Loucy (cell line): ENCODE measurements at regions not wholly inside any gene's neighbourhood (a gene's known extent, or its start where the extent isn't known, plus 50 kb on each side); places are given as distances from the start of the nearest gene placed in this dataset.
A peak's percentile ranks its signal among the peaks of the same experiment; 100 is the strongest.

Experiments used
- H2AFZ ChIP-seq: fragments of 200-600 bp; sonication (generic); 2 replicates; pipeline ENCODE4 v1.6.0; 2016; ENCODE audit warnings: antibody characterized with exemption, mild to moderate bottlenecking, low read length, moderate library complexity
- H3F3A ChIP-seq: fragments of 200-600 bp; 2 replicates; pipeline ENCODE4 v1.6.0; 2016; ENCODE audit warnings: antibody characterized with exemption, low read depth, mild to moderate bottlenecking
- H3K27me3 ChIP-seq: fragments of 200-600 bp; sonication (generic); 2 replicates; pipeline ENCODE4 v1.6.1; 2014; ENCODE audit warnings: low read length, mild to moderate bottlenecking; ENCODE audit not compliant: insufficient read depth, poor library complexity, severe bottlenecking
- H3K36me3 ChIP-seq: fragments of 200-600 bp; sonication (generic); 2 replicates; pipeline ENCODE4 v1.6.1; 2016; ENCODE audit warnings: low read length; ENCODE audit not compliant: insufficient read depth
- H3K4me1 ChIP-seq: fragments of 200-600 bp; sonication (generic); 2 replicates; pipeline ENCODE4 v1.5.1; 2014; ENCODE audit warnings: low read length, mild to moderate bottlenecking; ENCODE audit not compliant: insufficient read depth, poor library complexity, severe bottlenecking
- H3K4me2 ChIP-seq: fragments of 200-600 bp; sonication (generic); 2 replicates; pipeline ENCODE4 v1.6.0; 2014; ENCODE audit warnings: antibody characterized with exemption, low read length, low read depth, mild to moderate bottlenecking; ENCODE audit not compliant: poor library complexity, severe bottlenecking
- H3K4me3 ChIP-seq: fragments of 200-600 bp; sonication (generic); 2 replicates; pipeline ENCODE4 v1.5.1; 2014; ENCODE audit warnings: low read length, mild to moderate bottlenecking, mixed read lengths; ENCODE audit not compliant: poor library complexity, severe bottlenecking
- H3K79me2 ChIP-seq: fragments of 200-600 bp; sonication (generic); 2 replicates; pipeline ENCODE4 v1.6.1; 2014; ENCODE audit warnings: low read length; ENCODE audit not compliant: insufficient read depth
- H3K9ac ChIP-seq: fragments of 200-600 bp; sonication (generic); 2 replicates; pipeline ENCODE4 v1.6.0; 2014; ENCODE audit warnings: mild to moderate bottlenecking, low read depth, low read length, moderate library complexity; ENCODE audit not compliant: poor library complexity, severe bottlenecking
- H3K9me2 ChIP-seq: fragments of 200-600 bp; sonication (generic); replicated peaks from 2 replicates; pipeline ENCODE4 v1.6.1; 2016; ENCODE audit warnings: low read depth, low read length, mixed read lengths
- H3K9me3 ChIP-seq: fragments of 200-600 bp; sonication (generic); 2 replicates; pipeline ENCODE4 v1.6.1; 2014; ENCODE audit warnings: mild to moderate bottlenecking, antibody characterized with exemption, low read length, low read depth; ENCODE audit not compliant: insufficient read depth
- H4K20me1 ChIP-seq: fragments of 200-600 bp; sonication (generic); 2 replicates; pipeline ENCODE4 v1.6.0; 2014; ENCODE audit warnings: antibody characterized with exemption, low read length, mild to moderate bottlenecking; ENCODE audit not compliant: insufficient read depth, poor library complexity, severe bottlenecking
- CTCF ChIP-seq: fragments of 200-600 bp; sonication (generic); conservative IDR thresholded peaks from 2 replicates; pipeline ENCODE4 v1.5.1; 2014; ENCODE audit warnings: mild to moderate bottlenecking, antibody characterized with exemption, low read length
- EZH2phosphoT487 ChIP-seq: fragments of 200-600 bp; IDR thresholded peaks from 2 replicates; pipeline ENCODE4 v1.6.1; 2018; ENCODE audit warnings: antibody characterized with exemption, mild to moderate bottlenecking, moderate library complexity, borderline replicate concordance

- peak overlapping the region; percentile 29 for H3K4me3 ChIP-seq
- H3K4me2 ChIP-seq, result peak overlapping the region; percentile 59
These were observed 142.6 kb downstream of the PSMG1 start for GRCh38 chr21:39040494-39041110.

GRCh38 chr21:39037807-39038405 is 145.3 kb downstream of the PSMG1 start:
- Histone ChIP-seq H4K20me1 (no peaks in the 10 kb centered on the region), H3K36me3 (no peaks in the 10 kb centered on the region), H3K4me1 (peaks cover 47% of the 10 kb centered on the region), H2AFZ (no peak overlapping the region), H3K4me2 (no peak overlapping the region), H3K79me2 (no peaks in the 10 kb centered on the region), H3K27me3 (no peaks in the 10 kb centered on the region), H3K4me3 (no peak overlapping the region), H3F3A (no peaks in the 10 kb centered on the region), H3K9me2 (no peaks in the 10 kb centered on the region), H3K9me3 (no peaks in the 10 kb centered on the region), H3K9ac (no peak overlapping the region)
- TF ChIP-seq EZH2phosphoT487 (no peak), CTCF (peak; percentile 55)

More at GRCh38 chr21:39040494-39041110, 142.6 kb downstream of the PSMG1 start:
- no peaks in the 10 kb centered on the region for H3F3A ChIP-seq
- H3K4me1 ChIP-seq, result peaks cover 47% of the 10 kb centered on the region
- H3K79me2 ChIP-seq, result no peaks in the 10 kb centered on the region
- H4K20me1 ChIP-seq, result no peaks in the 10 kb centered on the region
- H3K27me3 ChIP-seq, result no peaks in the 10 kb centered on the region
- no peaks in the 10 kb centered on the region for H3K9me3 ChIP-seq
- peak overlapping the region; percentile 56 for H3K9ac ChIP-seq
- H3K36me3 ChIP-seq, result no peaks in the 10 kb centered on the region
- TF ChIP-seq CTCF, result no peak
- no peak for TF ChIP-seq EZH2phosphoT487
- no peaks in the 10 kb centered on the region for H3K9me2 ChIP-seq
- H2AFZ ChIP-seq, result peak overlapping the region; percentile 13

DNA sequence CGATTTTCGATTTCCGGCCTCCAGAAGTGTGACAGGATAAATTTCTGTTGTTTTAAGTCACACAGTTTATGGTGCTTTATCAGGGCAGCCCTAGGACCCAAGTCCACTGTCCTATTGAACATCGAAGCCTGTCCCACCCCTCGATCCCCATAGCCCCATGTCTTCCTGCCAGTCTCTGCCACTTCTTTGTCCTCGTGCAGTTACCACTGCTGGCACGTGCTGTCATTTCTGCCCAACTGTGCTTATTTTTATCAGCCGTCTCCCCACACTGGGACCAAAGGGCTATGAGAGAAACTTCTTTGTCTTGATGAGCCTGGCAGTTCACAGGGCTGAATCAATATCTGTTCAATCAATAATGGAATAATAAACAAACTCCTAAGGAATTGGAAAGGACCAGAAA is 146.7 kb downstream of the PSMG1 start:
- Histone ChIP-seq H4K20me1 (no peaks in the 10 kb centered on the region), H3K9ac (no peak overlapping the region), H3K36me3 (no peaks in the 10 kb centered on the region), H3K9me2 (no peaks in the 10 kb centered on the region), H3K4me1 (peaks cover 43% of the 10 kb centered on the region), H3K4me2 (no peak overlapping the region), H3K79me2 (no peaks in the 10 kb centered on the region), H3K27me3 (no peaks in the 10 kb centered on the region), H2AFZ (0 out of 2 replicates have a peak overlapping the region, but pooled peaks have one; percentile 44), H3K9me3 (no peaks in the 10 kb centered on the region), H3K4me3 (no peak overlapping the region), H3F3A (no peaks in the 10 kb centered on the region)
- TF ChIP-seq CTCF (no peak), EZH2phosphoT487 (no peak)
